LNCAP (cell line): ENCODE measurements at regions not wholly inside any gene's neighbourhood (a gene's known extent, or its start where the extent isn't known, plus 50 kb on each side); places are given as distances from the start of the nearest gene placed in this dataset.

Experiments
- TF ChIP-seq, protein P1 (sequence below): fragments of 450-650 bp; IDR thresholded peaks from 2 replicates; pipeline ENCODE4 v1.5.1; 2017; ENCODE audit warnings: mild to moderate bottlenecking

DNA sequence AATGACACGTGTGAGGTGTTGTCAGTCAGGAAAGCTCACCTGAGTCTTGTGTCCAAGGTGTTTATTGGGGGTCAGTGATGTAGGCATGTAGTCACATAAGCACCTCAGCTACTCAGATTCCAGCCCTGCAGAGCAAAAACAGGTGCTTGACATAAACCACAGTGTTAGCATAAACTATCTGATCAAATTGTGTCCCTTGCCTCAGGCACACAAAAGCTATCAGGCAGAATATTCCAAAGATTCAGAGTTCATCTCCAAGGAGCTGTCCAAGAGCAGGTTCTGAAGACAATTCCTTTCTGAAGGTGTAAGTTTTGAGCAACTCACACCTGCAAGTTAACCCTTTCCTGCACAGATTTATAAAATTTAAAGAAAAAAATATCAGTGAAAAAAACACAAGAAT, 102.2 kb upstream of the ITGA1 start:
- TF ChIP-seq, protein P1, sequence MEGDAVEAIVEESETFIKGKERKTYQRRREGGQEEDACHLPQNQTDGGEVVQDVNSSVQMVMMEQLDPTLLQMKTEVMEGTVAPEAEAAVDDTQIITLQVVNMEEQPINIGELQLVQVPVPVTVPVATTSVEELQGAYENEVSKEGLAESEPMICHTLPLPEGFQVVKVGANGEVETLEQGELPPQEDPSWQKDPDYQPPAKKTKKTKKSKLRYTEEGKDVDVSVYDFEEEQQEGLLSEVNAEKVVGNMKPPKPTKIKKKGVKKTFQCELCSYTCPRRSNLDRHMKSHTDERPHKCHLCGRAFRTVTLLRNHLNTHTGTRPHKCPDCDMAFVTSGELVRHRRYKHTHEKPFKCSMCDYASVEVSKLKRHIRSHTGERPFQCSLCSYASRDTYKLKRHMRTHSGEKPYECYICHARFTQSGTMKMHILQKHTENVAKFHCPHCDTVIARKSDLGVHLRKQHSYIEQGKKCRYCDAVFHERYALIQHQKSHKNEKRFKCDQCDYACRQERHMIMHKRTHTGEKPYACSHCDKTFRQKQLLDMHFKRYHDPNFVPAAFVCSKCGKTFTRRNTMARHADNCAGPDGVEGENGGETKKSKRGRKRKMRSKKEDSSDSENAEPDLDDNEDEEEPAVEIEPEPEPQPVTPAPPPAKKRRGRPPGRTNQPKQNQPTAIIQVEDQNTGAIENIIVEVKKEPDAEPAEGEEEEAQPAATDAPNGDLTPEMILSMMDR, result no peak

DNA sequence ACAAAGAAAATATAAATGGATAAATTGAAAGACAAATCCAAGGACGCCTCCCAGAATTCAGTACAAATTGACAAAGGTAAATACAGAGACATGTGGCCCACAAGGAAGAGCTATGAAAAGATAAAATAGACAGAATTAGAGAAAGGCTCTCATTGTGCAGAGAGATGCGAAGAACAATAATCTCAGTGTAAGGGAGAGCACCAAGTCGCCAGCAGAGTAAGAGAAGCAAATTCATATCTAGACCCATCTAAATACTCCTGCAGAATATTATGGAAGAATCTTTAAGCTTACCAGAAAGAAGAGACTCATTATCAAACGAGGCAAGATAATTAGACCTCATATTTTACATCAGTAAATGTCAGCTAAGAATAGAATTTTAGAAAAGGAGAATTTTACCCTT, 101.7 kb upstream of the ITGA1 start:
- TF ChIP-seq, protein P1, result no peak

DNA sequence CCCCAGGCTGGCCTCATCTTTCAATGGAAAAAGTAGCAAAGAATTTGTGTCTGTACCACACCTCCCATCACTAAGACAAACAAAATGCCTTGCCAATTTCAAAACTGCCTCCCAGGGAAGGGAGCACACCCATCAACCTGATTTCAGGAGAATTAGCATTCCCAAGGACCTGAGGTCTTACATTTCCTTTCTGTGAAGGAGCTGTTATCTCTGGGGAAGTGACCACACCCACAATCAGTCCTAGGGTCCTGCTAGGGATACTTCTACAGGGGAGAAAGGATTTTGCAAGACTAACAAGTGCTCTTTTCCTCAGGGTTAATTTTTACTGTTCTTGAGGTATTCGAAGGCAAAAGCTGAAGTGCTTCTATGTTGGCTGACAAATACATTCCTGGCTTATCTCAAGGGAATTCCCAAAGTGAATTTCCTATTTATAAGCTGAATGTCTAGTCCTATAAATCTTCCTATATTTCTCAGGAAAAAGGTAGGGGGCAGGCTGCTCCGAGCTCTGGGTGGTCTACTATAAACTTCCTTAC, 97.4 kb upstream of the ITGA1 start:
- TF ChIP-seq, protein P1, result no peak

DNA sequence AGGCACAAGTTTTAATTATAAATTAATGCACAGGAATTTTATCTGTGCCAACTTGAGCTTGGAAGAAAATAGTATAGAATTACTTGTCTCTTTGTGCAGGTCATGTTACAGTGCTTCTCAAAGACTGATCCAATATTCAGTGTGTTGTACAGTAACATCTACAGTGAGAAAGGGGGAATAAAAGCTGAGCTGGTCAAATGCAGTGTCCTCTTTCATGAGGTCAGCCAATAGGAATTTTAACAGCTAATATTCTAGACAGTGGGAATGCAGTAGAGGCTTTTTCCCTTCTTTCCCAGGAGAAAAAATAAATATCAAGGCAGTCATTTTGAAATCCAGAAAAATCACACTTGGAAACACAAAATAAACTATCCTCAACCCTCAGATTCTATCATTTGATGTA, 95.7 kb upstream of the ITGA1 start:
- TF ChIP-seq, protein P1, result no peak

GRCh38 chr5:52692606-52693005, 95.1 kb upstream of the ITGA1 start:
- TF ChIP-seq, protein P1, result no peak

DNA sequence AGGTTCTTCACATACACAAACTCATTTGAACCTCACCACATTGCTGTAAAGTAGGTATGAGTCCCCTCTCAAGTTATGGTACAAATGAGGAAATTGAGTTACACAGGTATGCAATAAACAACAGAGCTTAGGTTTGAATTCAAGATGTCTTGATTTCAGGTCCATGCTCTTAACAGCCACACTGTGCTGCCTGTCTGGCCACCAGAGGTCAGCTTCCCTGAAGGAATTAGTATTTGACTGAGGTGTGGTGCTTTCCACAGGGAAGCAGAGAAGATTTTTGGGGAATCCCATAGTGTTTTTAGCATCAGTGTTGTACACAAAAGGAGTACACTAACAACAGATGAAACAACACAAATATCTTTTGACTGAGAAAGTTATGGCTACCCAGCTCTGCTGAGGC, 94.4 kb upstream of the ITGA1 start:
- TF ChIP-seq, protein P1, result peak; percentile 74

DNA sequence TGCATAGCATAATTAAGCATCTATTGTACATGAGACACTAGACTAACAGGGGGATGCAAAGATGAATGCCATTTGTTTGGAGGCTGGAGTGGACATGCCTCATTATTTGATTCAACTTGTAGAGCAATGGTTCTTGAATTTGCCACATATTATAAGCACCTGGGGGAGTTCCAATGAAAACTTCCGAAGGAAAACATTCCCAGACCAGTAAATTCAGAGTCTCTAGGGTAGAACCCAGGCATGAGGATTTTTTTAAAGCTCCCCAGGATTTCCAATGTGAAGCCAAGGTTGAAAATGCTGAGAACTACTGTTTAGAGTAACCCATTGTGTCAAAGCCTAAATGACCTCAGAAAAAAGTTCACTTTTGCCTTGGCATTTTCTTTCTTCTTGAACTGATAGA, 93.9 kb upstream of the ITGA1 start:
- TF ChIP-seq, protein P1, result no peak

GRCh38 chr5:52694648-52695047, 93.1 kb upstream of the ITGA1 start:
- TF ChIP-seq, protein P1, result no peak
